Stimulated activated CD4-positive, alpha-beta T cell treated with anti-CD3 and anti-CD28 coated beads, Interleukin-4, amount 100 ng/mL, for 24 hours (primary cell): ENCODE measurements at regions not wholly inside any gene's neighbourhood (a gene's known extent, or its start where the extent isn't known, plus 50 kb on each side); places are given as distances from the start of the nearest gene placed in this dataset.

Experiments used
- DNase-seq: peaks from one replicate; pipeline ENCODE4 v3.0.0-alpha.2; 2020

GRCh38 chr2:181114021-181114420 is 133.6 kb downstream of the UBE2E3 start:
- DNase-seq: no peak

- no peak for DNase-seq
Observed at GRCh38 chr2:181116261-181116660, 135.9 kb downstream of the UBE2E3 start.

- no peak for DNase-seq
Observed at GRCh38 chr2:181117206-181117925, 137.0 kb downstream of the UBE2E3 start.

GRCh38 chr2:181120625-181121024 is 140.2 kb downstream of the UBE2E3 start:
- DNase-seq: no peak

GRCh38 chr2:181121996-181122395 is 141.6 kb downstream of the UBE2E3 start:
- no peak for DNase-seq

- DNase-seq: no peak
Observed at GRCh38 chr2:181122601-181123000, 142.2 kb downstream of the UBE2E3 start.

GRCh38 chr2:181123798-181124231 is 143.4 kb downstream of the UBE2E3 start:
- peak; percentile 51 for DNase-seq

GRCh38 chr2:181124497-181124896 is 144.1 kb downstream of the UBE2E3 start:
- no peak for DNase-seq

GRCh38 chr2:181125359-181125758 is 145.0 kb downstream of the UBE2E3 start:
- no peak for DNase-seq

GRCh38 chr2:181126311-181126868 is 146.0 kb downstream of the UBE2E3 start:
- peak; percentile 24 for DNase-seq

- no peak for DNase-seq
Observed at GRCh38 chr2:181128199-181128598, 147.8 kb downstream of the UBE2E3 start.

- no peak for DNase-seq
Observed at GRCh38 chr2:181129364-181130056, 149.1 kb downstream of the UBE2E3 start.

GRCh38 chr2:181130686-181131085 is 150.3 kb downstream of the UBE2E3 start:
- DNase-seq: no peak

GRCh38 chr2:181131584-181131983 is 151.2 kb downstream of the UBE2E3 start:
- no peak for DNase-seq

GRCh38 chr2:181138816-181139215 is 158.4 kb downstream of the UBE2E3 start:
- DNase-seq: no peak

GRCh38 chr2:181139831-181140230 is 159.4 kb downstream of the UBE2E3 start:
- DNase-seq: no peak

- DNase-seq: no peak
Observed at GRCh38 chr2:181140414-181140813, 160.0 kb downstream of the UBE2E3 start.

GRCh38 chr2:181140928-181141327 is 160.5 kb downstream of the UBE2E3 start:
- DNase-seq: no peak

GRCh38 chr2:181141676-181142075 is 161.3 kb downstream of the UBE2E3 start:
- no peak for DNase-seq

- DNase-seq: no peak
Observed at GRCh38 chr2:181142514-181142913, 162.1 kb downstream of the UBE2E3 start.

- no peak for DNase-seq
Observed at GRCh38 chr2:181143790-181144300, 163.4 kb downstream of the UBE2E3 start.

- DNase-seq: no peak
Observed at GRCh38 chr2:181145645-181146044, 165.2 kb downstream of the UBE2E3 start.

GRCh38 chr2:181146171-181146570 is 165.8 kb downstream of the UBE2E3 start:
- DNase-seq: no peak

GRCh38 chr2:181149056-181149455 is 168.7 kb downstream of the UBE2E3 start:
- DNase-seq: no peak
